22Rv1 (cell line): ENCODE measurements at regions not wholly inside any gene's neighbourhood (a gene's known extent, or its start where the extent isn't known, plus 50 kb on each side); places are given as distances from the start of the nearest gene placed in this dataset.

Source experiments
- H3K27ac ChIP-seq: fragments of 450-650 bp; 2 replicates; pipeline ENCODE4 v1.5.1; 2017
- ZFX ChIP-seq: fragments of 450-650 bp; IDR thresholded peaks from 2 replicates; pipeline ENCODE4 v1.6.1; 2017; ENCODE audit warnings: antibody characterized with exemption, borderline replicate concordance
- TF ChIP-seq, protein P1 (sequence below): fragments of 450-650 bp; IDR thresholded peaks from 2 replicates; pipeline ENCODE4 v1.5.1; 2017; ENCODE audit warnings: mild to moderate bottlenecking

DNA sequence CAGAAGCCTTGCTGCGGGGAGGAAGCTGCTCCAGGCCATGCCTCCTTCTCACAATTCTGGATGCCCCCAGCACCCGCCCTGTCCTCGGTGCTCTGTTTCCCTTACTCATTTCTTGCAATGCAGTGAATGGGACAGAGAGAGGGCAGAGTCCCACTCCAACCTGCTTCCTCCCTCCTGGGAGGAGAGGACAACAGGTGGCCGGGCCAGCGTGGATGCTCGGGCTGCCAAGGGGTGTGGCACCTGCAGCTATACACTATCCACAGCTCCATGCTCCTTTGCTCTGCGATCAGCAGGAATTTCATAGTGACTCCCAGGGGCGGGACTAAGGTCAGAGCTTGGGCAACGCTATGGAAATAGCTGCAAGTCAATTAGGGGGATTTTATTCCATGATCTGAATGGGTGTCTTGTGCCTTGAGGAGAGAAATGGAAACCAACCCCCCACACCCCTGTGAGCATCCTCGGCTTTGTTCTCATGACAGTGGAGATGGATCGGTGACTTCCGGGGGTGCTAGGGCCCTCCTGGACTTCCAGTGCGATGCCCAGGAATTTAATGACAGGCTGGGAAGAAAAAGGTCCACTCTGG lies 192.5 kb downstream of the MYLK4 start:
- no peak overlapping the region for H3K27ac ChIP-seq
- no peak for TF ChIP-seq ZFX
- TF ChIP-seq, protein P1, sequence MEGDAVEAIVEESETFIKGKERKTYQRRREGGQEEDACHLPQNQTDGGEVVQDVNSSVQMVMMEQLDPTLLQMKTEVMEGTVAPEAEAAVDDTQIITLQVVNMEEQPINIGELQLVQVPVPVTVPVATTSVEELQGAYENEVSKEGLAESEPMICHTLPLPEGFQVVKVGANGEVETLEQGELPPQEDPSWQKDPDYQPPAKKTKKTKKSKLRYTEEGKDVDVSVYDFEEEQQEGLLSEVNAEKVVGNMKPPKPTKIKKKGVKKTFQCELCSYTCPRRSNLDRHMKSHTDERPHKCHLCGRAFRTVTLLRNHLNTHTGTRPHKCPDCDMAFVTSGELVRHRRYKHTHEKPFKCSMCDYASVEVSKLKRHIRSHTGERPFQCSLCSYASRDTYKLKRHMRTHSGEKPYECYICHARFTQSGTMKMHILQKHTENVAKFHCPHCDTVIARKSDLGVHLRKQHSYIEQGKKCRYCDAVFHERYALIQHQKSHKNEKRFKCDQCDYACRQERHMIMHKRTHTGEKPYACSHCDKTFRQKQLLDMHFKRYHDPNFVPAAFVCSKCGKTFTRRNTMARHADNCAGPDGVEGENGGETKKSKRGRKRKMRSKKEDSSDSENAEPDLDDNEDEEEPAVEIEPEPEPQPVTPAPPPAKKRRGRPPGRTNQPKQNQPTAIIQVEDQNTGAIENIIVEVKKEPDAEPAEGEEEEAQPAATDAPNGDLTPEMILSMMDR, result no peak

DNA sequence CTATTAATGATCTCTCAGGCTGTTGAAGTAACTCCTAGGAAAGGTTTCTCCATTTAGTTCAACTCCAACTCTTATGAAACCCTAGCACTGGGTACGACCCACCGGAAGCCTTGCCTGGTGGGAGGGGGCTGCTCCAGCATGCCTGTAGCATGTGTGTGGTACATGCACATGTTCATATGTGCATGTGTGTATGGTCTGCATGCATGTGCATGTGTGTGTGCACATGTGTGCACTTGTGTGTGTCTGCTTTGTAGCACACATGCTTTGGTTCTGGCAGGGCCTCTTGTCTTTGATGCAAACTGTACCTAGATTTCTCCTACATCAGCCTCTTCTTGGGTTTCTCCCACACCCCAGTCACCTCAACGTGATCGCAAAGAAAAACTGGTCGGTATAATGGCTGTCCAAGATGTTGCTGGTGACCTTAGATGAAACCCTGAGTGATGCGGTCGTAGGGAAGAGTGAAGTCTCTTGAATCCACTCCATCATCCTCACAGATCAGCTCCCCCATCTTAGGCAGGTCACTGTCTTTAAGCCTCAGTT lies 193.5 kb downstream of the MYLK4 start:
- no peak overlapping the region for H3K27ac ChIP-seq
- TF ChIP-seq, protein P1, result no peak
- TF ChIP-seq ZFX, result no peak

DNA sequence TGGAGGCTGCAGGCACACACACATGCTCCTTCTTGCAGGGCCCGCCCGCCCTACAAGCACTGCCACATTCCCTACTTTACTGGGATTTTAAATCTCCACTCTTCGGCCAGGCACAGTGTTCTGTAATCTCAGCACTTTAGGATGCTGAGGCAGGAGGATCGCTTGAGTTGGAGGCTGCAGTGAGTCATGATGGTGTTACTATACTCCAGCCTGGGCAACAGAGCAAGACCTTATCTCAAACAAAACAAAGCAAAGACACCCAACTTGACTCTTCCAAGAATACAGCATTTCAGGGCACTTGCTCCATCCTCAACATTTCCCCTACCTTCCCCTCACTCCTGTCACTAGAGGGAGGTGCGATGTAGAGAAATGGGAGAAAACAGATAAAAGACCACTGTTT lies 194.0 kb downstream of the MYLK4 start:
- no peak for TF ChIP-seq ZFX
- TF ChIP-seq, protein P1, result no peak

DNA sequence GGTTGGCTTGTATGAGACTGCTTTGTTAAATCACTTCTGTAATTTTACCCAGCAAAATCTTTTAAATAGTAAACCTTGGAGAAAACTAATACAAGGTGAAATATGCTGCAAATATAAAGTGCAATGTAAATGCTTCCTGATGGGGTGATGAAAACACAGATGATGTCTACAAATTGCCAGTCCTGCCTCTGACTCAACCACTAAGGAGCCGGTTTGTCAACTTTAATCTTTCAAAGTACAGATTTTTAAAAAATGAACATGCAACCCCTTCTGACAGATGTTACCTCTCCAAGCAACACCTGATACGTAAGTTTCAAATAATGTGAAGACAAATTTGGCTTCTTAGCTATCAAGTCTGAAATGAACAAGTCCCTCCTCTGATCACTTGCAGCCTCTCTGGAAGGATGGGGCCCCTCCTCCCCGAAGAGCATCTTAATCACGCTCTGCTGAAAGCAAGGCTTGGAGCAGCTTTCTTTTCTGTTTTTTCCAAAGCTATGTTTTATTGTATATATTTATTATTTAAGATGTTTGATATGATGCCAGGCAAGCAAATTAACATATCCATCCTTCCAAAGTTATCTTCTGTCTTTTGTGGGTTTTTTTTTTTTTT lies 196.0 kb downstream of the MYLK4 start:
- TF ChIP-seq, protein P1, result no peak
- TF ChIP-seq ZFX, result no peak

More for the DNA sequence above, 194.0 kb downstream of the MYLK4 start:
- H3K27ac ChIP-seq, result no peak overlapping the region

DNA sequence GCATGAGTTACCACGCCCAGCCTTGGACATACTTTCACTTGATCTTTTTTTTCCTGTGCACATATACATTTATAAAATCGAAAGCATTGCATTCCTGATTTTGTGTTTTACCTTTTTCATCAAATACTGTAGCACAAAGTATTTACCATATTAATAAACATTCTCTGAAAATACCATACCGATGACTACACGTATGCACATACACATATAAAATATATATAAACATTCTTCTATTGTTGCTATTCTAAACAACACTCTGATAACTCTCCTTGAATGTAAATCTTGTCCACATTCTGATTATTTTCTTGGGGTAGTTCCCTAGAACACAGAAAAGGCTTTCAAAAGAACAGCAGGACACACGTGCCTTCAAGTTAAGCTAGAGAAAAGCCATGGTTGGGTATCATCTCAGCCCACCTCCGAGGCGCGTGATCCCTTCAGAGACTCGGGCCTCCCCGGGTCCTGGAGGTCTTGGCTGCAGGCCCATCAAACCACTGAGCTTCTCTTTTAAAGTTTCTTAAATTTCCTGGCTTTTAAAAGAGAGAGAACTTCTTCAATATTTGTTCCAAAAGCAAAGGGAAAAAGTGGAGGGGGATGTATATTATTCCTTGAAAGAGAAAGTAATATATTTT lies 198.1 kb downstream of the MYLK4 start:
- H3K27ac ChIP-seq, result no peak overlapping the region
- no peak for TF ChIP-seq ZFX
- TF ChIP-seq, protein P1, result no peak

More for the DNA sequence above, 196.0 kb downstream of the MYLK4 start:
- no peak overlapping the region for H3K27ac ChIP-seq

DNA sequence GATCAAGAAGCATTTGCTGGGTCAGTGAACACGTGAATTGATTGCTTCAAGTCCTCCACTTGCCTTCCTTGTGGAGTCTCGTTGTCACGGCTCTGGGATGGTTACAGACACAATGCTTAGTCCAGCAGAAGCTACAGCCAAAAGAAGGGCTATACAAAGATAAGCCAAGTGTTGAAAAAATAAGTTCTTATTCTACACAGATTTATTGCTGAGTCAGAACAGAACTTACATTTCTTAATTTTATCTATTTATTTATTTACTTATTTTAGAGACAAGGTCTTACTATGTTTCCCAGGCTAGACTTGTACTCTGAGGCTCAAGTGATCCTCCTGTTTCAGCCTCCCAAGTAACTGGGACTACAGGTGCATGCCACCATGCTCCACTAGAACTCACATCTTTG lies 199.0 kb downstream of the MYLK4 start:
- H3K27ac ChIP-seq, result no peak overlapping the region
- TF ChIP-seq, protein P1, result no peak

DNA sequence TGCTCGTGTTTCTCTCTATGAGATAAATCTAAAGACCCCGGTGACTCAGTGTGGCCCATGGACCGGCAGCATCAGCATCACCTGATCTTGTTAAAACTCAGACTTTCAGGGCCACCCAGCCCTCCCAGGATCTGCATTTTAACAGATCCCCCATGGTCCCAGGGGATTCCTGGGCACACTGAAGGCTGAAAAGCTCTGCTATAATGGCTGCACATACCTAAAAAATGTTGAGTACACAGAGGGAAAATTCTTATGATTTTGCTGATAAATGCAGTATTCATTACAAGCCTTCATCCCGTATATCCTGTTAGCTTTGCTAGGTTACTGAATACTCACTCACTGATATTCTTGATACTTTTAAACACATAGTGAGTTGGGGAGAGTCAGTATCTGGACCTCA lies 200.5 kb downstream of the MYLK4 start:
- no peak for TF ChIP-seq ZFX
- TF ChIP-seq, protein P1, result no peak
- H3K27ac ChIP-seq, result no peak overlapping the region
